SU-DHL-6 (cell line): ENCODE measurements at regions not wholly inside any gene's neighbourhood (a gene's known extent, or its start where the extent isn't known, plus 50 kb on each side); places are given as distances from the start of the nearest gene placed in this dataset.

ENCODE experiments used
- H2AFZ ChIP-seq: fragments of 200-600 bp; sonication (generic); 2 replicates; pipeline ENCODE4 v1.6.1; 2014; ENCODE audit warnings: low read depth, mild to moderate bottlenecking, moderate library complexity, mixed read lengths, antibody characterized with exemption, low read length; ENCODE audit not compliant: severe bottlenecking
- H3F3A ChIP-seq: fragments of 200-600 bp; shearing (Covaris generic); 2 replicates; pipeline ENCODE4 v1.6.0; 2016; ENCODE audit warnings: antibody characterized with exemption, mild to moderate bottlenecking; ENCODE audit not compliant: insufficient read depth
- H3K27ac ChIP-seq: fragments of 200-600 bp; sonication (generic); 2 replicates; pipeline ENCODE4 v1.5.1; 2016; ENCODE audit warnings: low read depth, mild to moderate bottlenecking, low read length, moderate library complexity, mixed read lengths
- H3K27me3 ChIP-seq: fragments of 200-600 bp; sonication (generic), shearing (Covaris generic); 2 replicates; pipeline ENCODE4 v1.6.0; 2014; ENCODE audit warnings: mild to moderate bottlenecking, low read length
- H3K36me3 ChIP-seq: fragments of 200-600 bp; sonication (generic); 2 replicates; pipeline ENCODE4 v1.6.1; 2014; ENCODE audit warnings: mild to moderate bottlenecking, low read length, mixed read lengths
- H3K4me2 ChIP-seq: fragments of 300-600, 200-600 bp; shearing (Covaris generic), sonication (generic); 2 replicates; pipeline ENCODE4 v1.6.0; 2014; ENCODE audit warnings: low read length, low read depth, mild to moderate bottlenecking; ENCODE audit not compliant: poor library complexity, severe bottlenecking
- H3K4me3 ChIP-seq: fragments of 200-600 bp; sonication (generic); 2 replicates; pipeline ENCODE4 v1.5.1; 2014; ENCODE audit warnings: antibody characterized with exemption, low read length, mild to moderate bottlenecking, mixed read lengths; ENCODE audit not compliant: insufficient read depth, poor library complexity, severe bottlenecking
- H3K79me2 ChIP-seq: fragments of 200-600 bp; sonication (generic); 2 replicates; pipeline ENCODE4 v1.6.1; 2014; ENCODE audit warnings: mild to moderate bottlenecking, low read length, moderate library complexity; ENCODE audit not compliant: insufficient read depth
- H3K9ac ChIP-seq: fragments of 200-600 bp; sonication (generic); 2 replicates; pipeline ENCODE4 v1.7.0; 2014; ENCODE audit warnings: mild to moderate bottlenecking, low read length
- H3K9me2 ChIP-seq: fragments of 200-600 bp; sonication (generic); replicated peaks from 2 replicates; pipeline ENCODE4 v1.6.1; 2014; ENCODE audit warnings: low read length; ENCODE audit not compliant: insufficient read depth
- H3K9me3 ChIP-seq: fragments of 200-600 bp; sonication (generic); 2 replicates; pipeline ENCODE4 v1.6.1; 2014; ENCODE audit warnings: low read length, mixed read lengths; ENCODE audit not compliant: insufficient read depth
- H4K20me1 ChIP-seq: fragments of 200-600 bp; sonication (generic); 2 replicates; pipeline ENCODE4 v1.6.1; 2014; ENCODE audit warnings: low read depth, mild to moderate bottlenecking, antibody characterized with exemption, low read length, moderate library complexity, mixed read lengths
- EZH2phosphoT487 ChIP-seq: fragments of 200-600 bp; sonication (generic), shearing (Covaris generic); conservative IDR thresholded peaks from 2 replicates; pipeline ENCODE4 v1.6.1; 2018; ENCODE audit warnings: mild to moderate bottlenecking, antibody characterized with exemption, low read length, moderate library complexity, mixed read lengths
- TF ChIP-seq, protein P1 (sequence below): fragments of 200-600 bp; sonication (generic); IDR thresholded peaks from one replicate; pipeline ENCODE4 v1.5.1; 2017; ENCODE audit warnings: antibody characterized with exemption, mild to moderate bottlenecking, low read length, moderate library complexity; ENCODE audit not compliant: insufficient read depth, poor library complexity, severe bottlenecking

DNA sequence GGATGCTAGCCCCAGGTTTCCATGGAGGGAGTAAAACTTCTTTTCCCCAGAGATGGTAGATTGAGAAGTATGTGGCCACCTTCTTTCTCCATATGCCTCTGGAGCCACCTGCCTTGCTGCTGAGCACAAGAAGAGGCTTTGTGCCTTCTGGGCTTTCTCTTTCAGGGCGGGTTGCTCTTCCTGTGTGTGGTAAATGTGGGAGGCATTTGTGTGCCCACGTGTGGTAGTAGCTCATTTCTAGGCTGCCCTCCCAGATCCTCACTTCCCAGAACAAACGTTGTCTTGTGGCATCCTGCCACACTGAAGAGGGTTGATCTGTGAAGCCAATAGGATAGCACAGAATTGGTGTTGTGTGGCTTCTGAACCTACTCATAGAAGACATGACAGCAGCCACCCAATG, 342.0 kb upstream of the PODXL start:
- H3K79me2 ChIP-seq = no peaks in the 10 kb centered on the region
- H3K27ac ChIP-seq = no peak overlapping the region
- no peak overlapping the region for H3K4me2 ChIP-seq
- peaks cover 3% of the 10 kb centered on the region; the same call in 1 of the 2 replicates for H3K9me3 ChIP-seq
- no peaks in the 10 kb centered on the region for H3K36me3 ChIP-seq
- no peak for TF ChIP-seq EZH2phosphoT487
- TF ChIP-seq, protein P1, sequence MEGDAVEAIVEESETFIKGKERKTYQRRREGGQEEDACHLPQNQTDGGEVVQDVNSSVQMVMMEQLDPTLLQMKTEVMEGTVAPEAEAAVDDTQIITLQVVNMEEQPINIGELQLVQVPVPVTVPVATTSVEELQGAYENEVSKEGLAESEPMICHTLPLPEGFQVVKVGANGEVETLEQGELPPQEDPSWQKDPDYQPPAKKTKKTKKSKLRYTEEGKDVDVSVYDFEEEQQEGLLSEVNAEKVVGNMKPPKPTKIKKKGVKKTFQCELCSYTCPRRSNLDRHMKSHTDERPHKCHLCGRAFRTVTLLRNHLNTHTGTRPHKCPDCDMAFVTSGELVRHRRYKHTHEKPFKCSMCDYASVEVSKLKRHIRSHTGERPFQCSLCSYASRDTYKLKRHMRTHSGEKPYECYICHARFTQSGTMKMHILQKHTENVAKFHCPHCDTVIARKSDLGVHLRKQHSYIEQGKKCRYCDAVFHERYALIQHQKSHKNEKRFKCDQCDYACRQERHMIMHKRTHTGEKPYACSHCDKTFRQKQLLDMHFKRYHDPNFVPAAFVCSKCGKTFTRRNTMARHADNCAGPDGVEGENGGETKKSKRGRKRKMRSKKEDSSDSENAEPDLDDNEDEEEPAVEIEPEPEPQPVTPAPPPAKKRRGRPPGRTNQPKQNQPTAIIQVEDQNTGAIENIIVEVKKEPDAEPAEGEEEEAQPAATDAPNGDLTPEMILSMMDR = no peak
- no peaks in the 10 kb centered on the region for H3F3A ChIP-seq
- no peaks in the 10 kb centered on the region for H3K9me2 ChIP-seq
- H3K4me3 ChIP-seq = no peak overlapping the region
- H2AFZ ChIP-seq = no peak overlapping the region
- no peaks in the 10 kb centered on the region for H3K27me3 ChIP-seq
- no peak overlapping the region for H3K9ac ChIP-seq
- H4K20me1 ChIP-seq = no peaks in the 10 kb centered on the region

- TF ChIP-seq, protein P1 = no peak
- TF ChIP-seq EZH2phosphoT487 = no peak
- Histone ChIP-seq H3K27ac (no peak overlapping the region), H3K9me3 (no peaks in the 10 kb centered on the region), H3K4me2 (no peak overlapping the region), H3F3A (no peaks in the 10 kb centered on the region), H3K36me3 (no peaks in the 10 kb centered on the region), H3K27me3 (no peaks in the 10 kb centered on the region), H3K9me2 (no peaks in the 10 kb centered on the region), H3K79me2 (no peaks in the 10 kb centered on the region), H2AFZ (no peak overlapping the region), H4K20me1 (no peaks in the 10 kb centered on the region), H3K4me3 (no peak overlapping the region), H3K9ac (no peak overlapping the region)
These were observed 341.4 kb upstream of the PODXL start for GRCh38 chr7:131897790-131898165.

DNA sequence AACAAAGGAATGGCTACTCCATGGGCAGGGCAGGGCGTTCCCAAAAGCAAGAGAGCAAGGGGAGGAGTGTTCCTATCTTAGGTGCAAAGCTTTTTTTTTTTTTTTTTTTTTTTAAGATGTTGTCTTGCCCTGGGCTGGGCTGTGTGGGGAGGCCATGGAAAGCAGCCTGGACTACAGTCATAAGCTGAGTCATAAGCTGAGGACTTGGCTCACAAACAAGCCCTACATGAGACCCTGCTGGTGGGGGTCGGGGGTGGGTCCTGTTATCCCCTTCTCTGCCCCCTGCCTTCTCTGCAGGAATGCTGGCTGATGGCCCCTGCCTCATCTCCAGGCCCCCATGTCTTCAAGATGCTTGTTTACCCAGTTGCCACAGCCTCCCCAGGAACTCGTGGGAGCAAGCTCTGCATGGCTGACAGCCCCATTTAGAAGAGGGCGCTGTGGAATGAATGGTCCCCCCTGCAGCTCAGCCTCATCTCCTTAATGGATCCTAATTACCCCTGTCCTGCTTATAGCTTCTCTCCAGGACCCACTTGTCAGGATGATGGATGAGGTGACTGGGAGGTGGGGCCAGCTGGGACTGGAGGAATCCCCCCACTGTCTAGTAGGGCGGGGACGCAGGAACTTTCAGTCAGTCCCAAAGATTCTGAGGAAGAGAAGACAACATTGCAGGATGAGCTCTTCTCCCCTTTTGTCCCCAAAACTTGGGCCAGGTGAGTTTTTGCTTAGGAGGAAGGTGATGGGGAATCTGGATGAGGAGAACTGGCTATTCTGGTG, 340.8 kb upstream of the PODXL start:
- H3K9ac ChIP-seq = no peak overlapping the region
- TF ChIP-seq, protein P1 = no peak
- TF ChIP-seq EZH2phosphoT487 = no peak
- no peaks in the 10 kb centered on the region for H3K9me2 ChIP-seq
- no peaks in the 10 kb centered on the region for H3K36me3 ChIP-seq
- no peaks in the 10 kb centered on the region for H4K20me1 ChIP-seq
- no peaks in the 10 kb centered on the region for H3K27me3 ChIP-seq
- no peaks in the 10 kb centered on the region for H3F3A ChIP-seq
- no peaks in the 10 kb centered on the region for H3K9me3 ChIP-seq
- H3K27ac ChIP-seq = no peak overlapping the region
- H3K4me2 ChIP-seq = no peak overlapping the region
- no peaks in the 10 kb centered on the region for H3K79me2 ChIP-seq
- H3K4me3 ChIP-seq = no peak overlapping the region
- H2AFZ ChIP-seq = no peak overlapping the region
